ENCODE measurements at regions not wholly inside any gene's neighbourhood (a gene's known extent, or its start where the extent isn't known, plus 50 kb on each side); places are given as distances from the start of the nearest gene placed in this dataset.

DNA sequence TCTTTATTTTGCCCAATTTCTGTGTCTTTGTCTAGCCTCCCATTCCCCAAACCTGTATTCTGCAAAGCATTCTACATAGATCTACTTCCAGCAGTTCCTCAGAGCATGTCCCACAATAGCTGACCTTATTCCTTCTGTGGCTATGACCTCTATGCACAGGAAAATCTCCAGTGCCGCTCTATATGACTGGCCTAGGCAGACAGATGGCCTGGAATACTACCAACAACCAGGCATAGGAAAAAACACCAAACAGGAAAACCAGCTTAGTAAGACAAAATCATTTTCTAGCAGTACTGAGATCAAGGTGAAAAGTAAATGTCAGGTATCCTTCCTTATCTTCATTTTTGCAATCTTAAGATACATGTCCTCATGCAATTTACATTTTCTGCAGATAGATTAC is 1115.0 kb downstream of the IGSF11 start:
- TF ChIP-seq, protein P1, sequence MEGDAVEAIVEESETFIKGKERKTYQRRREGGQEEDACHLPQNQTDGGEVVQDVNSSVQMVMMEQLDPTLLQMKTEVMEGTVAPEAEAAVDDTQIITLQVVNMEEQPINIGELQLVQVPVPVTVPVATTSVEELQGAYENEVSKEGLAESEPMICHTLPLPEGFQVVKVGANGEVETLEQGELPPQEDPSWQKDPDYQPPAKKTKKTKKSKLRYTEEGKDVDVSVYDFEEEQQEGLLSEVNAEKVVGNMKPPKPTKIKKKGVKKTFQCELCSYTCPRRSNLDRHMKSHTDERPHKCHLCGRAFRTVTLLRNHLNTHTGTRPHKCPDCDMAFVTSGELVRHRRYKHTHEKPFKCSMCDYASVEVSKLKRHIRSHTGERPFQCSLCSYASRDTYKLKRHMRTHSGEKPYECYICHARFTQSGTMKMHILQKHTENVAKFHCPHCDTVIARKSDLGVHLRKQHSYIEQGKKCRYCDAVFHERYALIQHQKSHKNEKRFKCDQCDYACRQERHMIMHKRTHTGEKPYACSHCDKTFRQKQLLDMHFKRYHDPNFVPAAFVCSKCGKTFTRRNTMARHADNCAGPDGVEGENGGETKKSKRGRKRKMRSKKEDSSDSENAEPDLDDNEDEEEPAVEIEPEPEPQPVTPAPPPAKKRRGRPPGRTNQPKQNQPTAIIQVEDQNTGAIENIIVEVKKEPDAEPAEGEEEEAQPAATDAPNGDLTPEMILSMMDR (conservative IDR thresholded peaks at IDR 0.05; ENCODE audit: low read depth, low read length) = no peak
- no peak overlapping the region for H3K4me3 ChIP-seq (ENCODE audit: low read depth, low read length)
- no peak for DNase-seq (ENCODE audit: low read depth)

DNA sequence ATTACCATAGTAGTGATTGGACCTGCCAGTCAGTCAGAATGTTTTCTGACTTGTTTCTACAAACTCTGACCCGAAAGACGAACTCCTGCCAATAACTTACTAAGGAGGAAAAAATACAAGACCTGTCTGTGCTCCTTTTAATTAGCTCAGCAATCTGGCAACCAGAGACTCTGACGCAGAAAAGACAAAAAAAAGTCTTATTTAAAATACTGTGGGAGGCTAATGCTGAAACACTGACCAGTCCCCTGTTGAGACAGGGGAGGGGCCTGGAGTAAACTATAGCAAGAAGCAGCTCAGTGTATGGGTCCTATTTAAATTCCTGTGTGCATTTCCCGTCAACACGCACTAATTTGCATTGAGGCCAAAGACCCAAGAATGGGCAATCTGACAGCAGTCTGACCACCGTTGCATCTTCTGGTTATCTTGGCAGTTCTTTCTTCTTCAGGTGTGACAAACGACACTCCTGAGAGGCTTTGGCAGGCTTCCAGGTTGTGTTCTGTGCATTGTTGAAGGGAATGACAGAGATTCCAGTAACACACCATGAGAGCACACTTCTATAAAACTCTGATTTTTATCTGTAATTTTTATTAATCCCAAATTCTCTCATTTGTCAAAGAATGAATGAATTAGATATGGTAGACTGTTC is 1114.3 kb downstream of the IGSF11 start:
- no peak for DNase-seq (ENCODE audit: low read depth)
- H3K4me3 ChIP-seq (ENCODE audit: low read depth, low read length) = no peak overlapping the region

DNA sequence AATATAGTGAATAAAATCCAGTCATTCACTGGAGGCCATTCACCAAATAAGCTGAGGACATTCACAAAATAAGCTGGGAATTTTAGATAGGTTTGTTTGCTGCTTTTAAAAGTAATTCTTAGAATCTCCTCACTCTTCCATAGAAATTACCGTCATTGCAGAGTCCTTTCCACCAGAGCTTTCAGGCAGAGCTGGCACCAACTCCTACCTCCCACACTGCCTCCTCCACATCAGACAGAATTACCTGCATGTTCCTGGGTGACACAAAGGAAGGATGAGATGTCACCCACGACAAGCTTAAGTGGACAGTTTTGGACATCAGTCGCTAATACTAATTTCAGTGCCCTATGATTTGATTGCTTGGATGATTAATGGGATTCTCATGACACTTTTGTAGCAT is 1113.2 kb downstream of the IGSF11 start:
- TF ChIP-seq, protein P1 (conservative IDR thresholded peaks at IDR 0.05; ENCODE audit: low read depth, low read length) = no peak
- no peak for DNase-seq (ENCODE audit: low read depth)
- no peak overlapping the region for H3K4me3 ChIP-seq (ENCODE audit: low read depth, low read length)

More for the DNA sequence above, 1114.3 kb downstream of the IGSF11 start:
- TF ChIP-seq, protein P1 (conservative IDR thresholded peaks at IDR 0.05; ENCODE audit: low read depth, low read length) = no peak

DNA sequence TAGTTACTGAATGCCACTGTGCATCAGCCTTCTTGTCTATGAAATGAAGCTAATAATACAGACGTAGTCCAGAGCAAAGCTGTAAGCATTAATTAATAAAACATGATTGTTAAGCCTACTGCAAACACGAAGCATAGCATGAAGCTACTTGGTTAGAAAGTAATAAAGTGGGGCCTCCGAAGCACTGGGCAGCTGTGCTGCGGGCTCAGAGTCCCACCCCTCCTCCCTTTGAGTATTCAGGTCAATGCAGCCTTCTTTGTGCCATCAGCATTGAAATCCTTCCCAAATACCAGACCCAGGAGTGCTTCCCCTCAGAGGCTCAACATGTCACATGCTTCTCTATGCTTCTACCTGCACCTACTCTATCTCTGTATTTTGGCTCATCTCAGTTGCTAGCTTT is 1112.6 kb downstream of the IGSF11 start:
- DNase-seq (ENCODE audit: low read depth) = no peak
- TF ChIP-seq, protein P1 (conservative IDR thresholded peaks at IDR 0.05; ENCODE audit: low read depth, low read length) = no peak
- no peak overlapping the region for H3K4me3 ChIP-seq (ENCODE audit: low read depth, low read length)

DNA sequence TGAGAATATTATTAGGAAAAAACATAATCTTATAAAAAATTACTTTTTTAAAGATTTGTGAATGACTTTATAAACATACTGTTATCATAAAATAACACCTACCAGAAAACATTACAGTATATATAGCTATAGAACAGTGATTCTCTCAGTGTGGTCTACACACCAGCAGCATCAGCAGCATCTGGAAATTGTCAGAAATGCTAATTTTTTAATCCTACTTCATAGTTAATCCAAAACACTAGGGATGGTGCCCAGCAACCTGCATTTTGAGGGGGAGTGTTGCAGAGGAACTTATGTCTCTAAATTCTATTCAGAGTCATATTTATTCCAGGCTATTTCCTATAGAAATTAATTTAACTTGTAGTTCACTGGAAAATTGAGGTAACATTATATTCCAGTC is 1107.8 kb downstream of the IGSF11 start:
- TF ChIP-seq, protein P1 (conservative IDR thresholded peaks at IDR 0.05; ENCODE audit: low read depth, low read length) = no peak
- H3K4me3 ChIP-seq (ENCODE audit: low read depth, low read length) = no peak overlapping the region
- DNase-seq (ENCODE audit: low read depth) = no peak

DNA sequence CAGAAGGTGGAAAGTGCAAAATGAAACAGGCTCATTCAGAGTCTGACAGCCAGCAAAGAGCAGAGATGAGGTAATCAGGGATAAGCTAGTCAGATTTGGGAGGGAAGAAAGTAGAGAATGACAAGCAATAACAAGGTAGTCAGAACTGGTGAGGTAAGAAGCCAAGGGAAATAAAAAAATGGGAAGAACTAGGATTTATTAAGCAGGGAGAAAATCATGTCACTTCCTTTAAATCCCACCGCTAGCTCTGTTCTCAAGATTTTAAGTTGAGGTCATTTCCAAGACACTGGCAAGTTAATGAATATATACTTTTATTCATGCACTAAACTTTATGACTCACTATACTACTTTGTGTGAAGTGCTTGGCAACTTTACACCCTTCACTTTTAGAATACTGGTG is 1106.8 kb downstream of the IGSF11 start:
- no peak overlapping the region for H3K4me3 ChIP-seq (ENCODE audit: low read depth, low read length)
- DNase-seq (ENCODE audit: low read depth) = peak; percentile 18
- TF ChIP-seq, protein P1 (conservative IDR thresholded peaks at IDR 0.05; ENCODE audit: low read depth, low read length) = no peak

DNA sequence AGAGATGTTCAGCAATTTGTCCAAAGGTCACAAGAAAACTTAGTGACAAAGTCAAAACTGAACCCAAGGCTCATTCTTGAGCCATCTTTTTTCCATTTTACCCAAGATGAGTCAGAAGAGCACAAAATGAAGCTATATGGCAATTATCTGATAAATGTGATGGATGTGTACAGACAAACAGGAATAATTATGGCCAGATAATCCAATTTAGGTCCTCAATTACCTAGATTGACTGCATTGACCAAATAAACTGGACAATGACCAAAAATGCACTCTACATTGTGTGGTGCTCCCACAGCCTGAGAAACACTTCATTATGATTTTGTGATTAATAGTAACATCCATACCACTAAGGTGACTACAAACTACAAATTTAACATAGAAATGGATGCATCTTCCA is 1105.8 kb downstream of the IGSF11 start:
- no peak overlapping the region for H3K4me3 ChIP-seq (ENCODE audit: low read depth, low read length)
- TF ChIP-seq, protein P1 (conservative IDR thresholded peaks at IDR 0.05; ENCODE audit: low read depth, low read length) = no peak
- DNase-seq (ENCODE audit: low read depth) = no peak

All from epithelial cell of proximal tubule (primary cell).